ENCODE measurements at regions not wholly inside any gene's neighbourhood (a gene's known extent, or its start where the extent isn't known, plus 50 kb on each side); places are given as distances from the start of the nearest gene placed in this dataset.

DNA sequence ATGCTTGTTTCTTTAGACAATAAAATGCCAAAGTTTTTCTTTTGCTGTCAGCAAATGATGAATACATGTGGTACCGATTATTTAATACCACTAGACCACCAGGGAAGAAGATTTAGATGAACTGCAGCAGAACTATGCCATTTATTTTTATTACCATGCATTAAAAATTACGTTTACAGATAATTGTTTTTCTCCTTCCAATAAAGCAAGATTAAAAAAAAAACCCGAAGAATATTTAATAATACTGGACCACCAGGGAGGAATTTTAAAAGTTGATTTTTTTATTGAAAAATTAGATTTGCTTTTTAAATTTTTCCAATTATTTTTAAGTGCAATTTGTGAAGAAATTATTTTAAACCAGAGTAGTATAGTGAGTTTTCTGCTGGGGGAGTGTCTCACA is 170.3 kb upstream of the HNRNPA3 start:
- Histone ChIP-seq H3K9ac (no peak overlapping the region), H3K4me1 (no peaks in the 10 kb centered on the region), H3K9me3 (replicated peaks in 1 of 11) (peaks cover 0 to 4% (median 0%) of the 10 kb centered on the region in 11 experiments; a peak in 2 of 22 replicates), H3K36me3 (no peaks in the 10 kb centered on the region), H4K20me1 (no peaks in the 10 kb centered on the region), H3K27ac (no peak overlapping the region), H3K27me3 (no peaks in the 10 kb centered on the region), H3K4me3 (no peak overlapping the region), H3K4me2 (no peak overlapping the region)
- no peak for TF ChIP-seq Cebpa-rat (IDR thresholded peaks at IDR 0.05)

- Histone ChIP-seq H3K4me1 (no peaks in the 10 kb centered on the region), H3K27me3 (no peaks in the 10 kb centered on the region), H3K4me3 (no peak overlapping the region), H3K27ac (no peak overlapping the region), H3K4me2 (no peak overlapping the region), H3K36me3 (no peaks in the 10 kb centered on the region), H4K20me1 (no peaks in the 10 kb centered on the region), H3K9ac (no peak overlapping the region), H3K9me3 (replicated peaks in 1 of 11) (peaks cover 0 to 6% (median 0%) of the 10 kb centered on the region in 11 experiments; a peak in 2 of 22 replicates)
- TF ChIP-seq Cebpa-rat (IDR thresholded peaks at IDR 0.05): no peak
These were observed 167.9 kb upstream of the HNRNPA3 start for GRCh38 chr2:177044671-177045070.

DNA sequence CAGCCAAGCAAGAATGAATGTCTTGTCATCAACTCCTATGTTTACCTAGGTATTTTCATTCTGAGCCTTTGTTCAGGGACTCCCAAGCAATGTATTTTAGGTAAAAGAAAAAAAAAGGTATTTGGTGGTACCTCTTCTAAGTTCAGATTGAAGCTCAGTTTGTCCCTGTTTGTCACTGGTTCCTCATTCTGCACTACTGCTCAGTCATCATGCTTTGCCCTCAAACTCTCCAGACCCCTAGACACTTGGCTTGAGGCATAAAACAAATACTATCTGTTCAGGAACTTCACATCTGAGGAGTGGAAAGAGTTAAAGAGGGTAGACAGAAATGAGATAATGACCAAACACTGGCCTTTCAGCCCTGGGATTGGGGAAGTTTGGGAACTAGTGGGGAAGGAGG is 163.6 kb upstream of the HNRNPA3 start:
- Histone ChIP-seq H3K27ac (no peak overlapping the region), H3K4me1 (no peaks in the 10 kb centered on the region), H3K4me2 (no peak overlapping the region), H4K20me1 (no peaks in the 10 kb centered on the region), H3K27me3 (no peaks in the 10 kb centered on the region), H3K36me3 (no peaks in the 10 kb centered on the region), H3K9ac (no peak overlapping the region), H3K9me3 (replicated peaks in 1 of 11) (peaks cover 0 to 6% (median 0%) of the 10 kb centered on the region in 11 experiments; a peak in 2 of 22 replicates), H3K4me3 (no peak overlapping the region)
- no peak for TF ChIP-seq Cebpa-rat (IDR thresholded peaks at IDR 0.05)

DNA sequence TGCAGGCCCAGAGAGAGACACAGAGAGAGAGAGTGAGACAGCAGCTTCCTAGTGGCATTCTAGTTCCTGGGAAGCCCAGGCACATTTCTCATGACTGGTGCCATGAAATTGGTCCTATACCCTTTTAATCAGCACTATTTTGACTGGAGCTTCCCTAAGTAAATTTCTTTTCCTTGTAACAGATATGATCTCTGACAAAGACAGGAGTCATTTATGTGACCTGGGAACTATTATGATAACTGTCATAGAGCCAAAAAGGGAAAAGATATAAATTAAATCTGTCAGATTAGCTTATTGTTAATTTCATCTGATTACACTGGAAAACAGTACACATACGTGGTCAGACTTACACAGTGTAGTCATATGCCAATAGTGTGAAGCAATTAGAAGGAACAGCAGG is 161.3 kb upstream of the HNRNPA3 start:
- no peak overlapping the region for H3K27ac ChIP-seq
- H3K9ac ChIP-seq: no peak overlapping the region
- no peak overlapping the region for H3K4me2 ChIP-seq
- no peaks in the 10 kb centered on the region for H3K27me3 ChIP-seq
- H3K4me1 ChIP-seq: no peaks in the 10 kb centered on the region
- no peak overlapping the region for H3K4me3 ChIP-seq
- no peaks in the 10 kb centered on the region for H3K36me3 ChIP-seq
- H4K20me1 ChIP-seq: no peaks in the 10 kb centered on the region
- TF ChIP-seq Cebpa-rat (IDR thresholded peaks at IDR 0.05): no peak
- peaks cover 0 to 6% (median 0%) of the 10 kb centered on the region in 11 experiments; a peak in 2 of 22 replicates for H3K9me3 ChIP-seq (replicated peaks in 1 of 11)

GRCh38 chr2:177052471-177052870 is 160.1 kb upstream of the HNRNPA3 start:
- H3K36me3 ChIP-seq: no peaks in the 10 kb centered on the region
- no peak overlapping the region for H3K27ac ChIP-seq
- TF ChIP-seq Cebpa-rat (IDR thresholded peaks at IDR 0.05): no peak
- H3K9ac ChIP-seq: no peak overlapping the region
- no peak overlapping the region for H3K4me2 ChIP-seq
- H3K4me3 ChIP-seq: no peak overlapping the region
- no peaks in the 10 kb centered on the region for H3K4me1 ChIP-seq
- H4K20me1 ChIP-seq: no peaks in the 10 kb centered on the region
- H3K27me3 ChIP-seq: no peaks in the 10 kb centered on the region
- H3K9me3 ChIP-seq (replicated peaks in 1 of 11): 0 out of 22 replicates have a peak, but pooled peaks cover 0 to 5% (median 0%) of the 10 kb centered on the region in 11 experiments

GRCh38 chr2:177053038-177053437 is 159.6 kb upstream of the HNRNPA3 start:
- H3K9me3 ChIP-seq (replicated peaks in 1 of 11): 0 out of 22 replicates have a peak, but pooled peaks cover 0 to 2% (median 0%) of the 10 kb centered on the region in 11 experiments
- H3K4me3 ChIP-seq: no peak overlapping the region
- TF ChIP-seq Cebpa-rat (IDR thresholded peaks at IDR 0.05): no peak
- H3K4me1 ChIP-seq: no peaks in the 10 kb centered on the region
- no peaks in the 10 kb centered on the region for H3K27me3 ChIP-seq
- H3K36me3 ChIP-seq: no peaks in the 10 kb centered on the region
- H4K20me1 ChIP-seq: no peaks in the 10 kb centered on the region
- no peak overlapping the region for H3K4me2 ChIP-seq
- no peak overlapping the region for H3K9ac ChIP-seq
- no peak overlapping the region for H3K27ac ChIP-seq

GRCh38 chr2:177053716-177054115 is 158.9 kb upstream of the HNRNPA3 start:
- Histone ChIP-seq H4K20me1 (no peaks in the 10 kb centered on the region), H3K4me2 (no peak overlapping the region)

DNA sequence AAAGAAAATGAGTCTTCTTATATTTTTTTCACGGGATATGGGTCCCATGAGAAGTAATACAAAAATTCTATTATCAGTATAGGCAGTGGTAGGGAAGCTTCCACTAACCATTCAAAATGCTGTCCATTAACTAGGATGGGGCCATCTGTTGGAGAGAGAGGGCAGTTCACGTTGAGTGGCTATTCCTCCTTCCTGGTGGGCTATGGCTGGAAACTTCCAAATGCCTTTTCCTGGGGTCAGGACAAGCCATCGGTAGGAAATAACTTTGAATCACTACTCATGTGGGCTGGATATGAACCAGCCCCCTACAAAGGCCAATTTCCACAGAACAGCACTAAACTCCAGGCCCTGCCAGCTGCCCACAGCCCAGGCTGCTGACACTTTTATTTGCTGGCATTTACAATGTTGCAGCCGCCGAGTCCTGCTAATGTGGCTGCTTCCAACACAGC is 156.1 kb upstream of the HNRNPA3 start:
- TF ChIP-seq Cebpa-rat (IDR thresholded peaks at IDR 0.05): no peak
- H3K4me3 ChIP-seq: no peak overlapping the region
- no peak overlapping the region for H3K27ac ChIP-seq
- H3K9ac ChIP-seq: no peak overlapping the region
- H3K4me1 ChIP-seq: no peaks in the 10 kb centered on the region
- H4K20me1 ChIP-seq: no peaks in the 10 kb centered on the region
- H3K27me3 ChIP-seq: no peaks in the 10 kb centered on the region
- no peaks in the 10 kb centered on the region for H3K36me3 ChIP-seq
- no peak overlapping the region for H3K4me2 ChIP-seq
- H3K9me3 ChIP-seq (replicated peaks in 1 of 11): no peaks in the 10 kb centered on the region

More at GRCh38 chr2:177053716-177054115, 158.9 kb upstream of the HNRNPA3 start:
- no peak for TF ChIP-seq Cebpa-rat (IDR thresholded peaks at IDR 0.05)
- no peak overlapping the region for H3K27ac ChIP-seq
- H3K9ac ChIP-seq: no peak overlapping the region
- H3K4me1 ChIP-seq: no peaks in the 10 kb centered on the region
- H3K9me3 ChIP-seq (replicated peaks in 1 of 11): no peaks in the 10 kb centered on the region
- no peaks in the 10 kb centered on the region for H3K36me3 ChIP-seq
- H3K4me3 ChIP-seq: no peak overlapping the region
- H3K27me3 ChIP-seq: no peaks in the 10 kb centered on the region

- no peak for TF ChIP-seq Cebpa-rat (IDR thresholded peaks at IDR 0.05)
- H3K36me3 ChIP-seq: no peaks in the 10 kb centered on the region
- H3K4me1 ChIP-seq: no peaks in the 10 kb centered on the region
- no peak overlapping the region for H3K9ac ChIP-seq
- no peaks in the 10 kb centered on the region for H4K20me1 ChIP-seq
- H3K4me2 ChIP-seq: no peak overlapping the region
- no peaks in the 10 kb centered on the region for H3K27me3 ChIP-seq
- H3K27ac ChIP-seq: no peak overlapping the region
- no peak overlapping the region for H3K4me3 ChIP-seq
- H3K9me3 ChIP-seq (replicated peaks in 1 of 11): no peaks in the 10 kb centered on the region
These were observed 153.8 kb upstream of the HNRNPA3 start for GRCh38 chr2:177058747-177059146.

DNA sequence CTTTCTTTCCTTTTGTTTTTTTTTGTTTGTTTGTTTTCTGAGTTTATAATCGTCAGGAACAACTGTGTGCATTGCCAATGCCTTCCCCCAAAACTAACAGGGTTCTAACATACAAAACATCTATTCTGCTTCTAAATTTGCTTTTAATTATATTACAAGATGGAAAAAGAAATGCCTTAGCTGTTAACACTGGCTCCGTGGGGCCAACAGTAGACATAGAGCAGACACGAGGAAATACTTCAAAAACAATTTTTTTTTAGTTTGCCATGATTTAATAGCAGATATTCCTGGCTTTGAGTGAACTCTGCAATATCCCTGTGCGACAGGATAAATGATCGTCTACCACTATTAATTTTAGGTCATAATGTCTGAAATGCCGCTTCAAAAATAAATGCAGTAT is 153.3 kb upstream of the HNRNPA3 start:
- no peak overlapping the region for H3K4me2 ChIP-seq
- TF ChIP-seq Cebpa-rat (IDR thresholded peaks at IDR 0.05): no peak

More for the DNA sequence above, 153.3 kb upstream of the HNRNPA3 start:
- no peak overlapping the region for H3K9ac ChIP-seq
- H3K4me1 ChIP-seq: no peaks in the 10 kb centered on the region
- no peak overlapping the region for H3K4me3 ChIP-seq
- H3K27ac ChIP-seq: no peak overlapping the region
- H4K20me1 ChIP-seq: no peaks in the 10 kb centered on the region
- no peaks in the 10 kb centered on the region for H3K27me3 ChIP-seq
- no peaks in the 10 kb centered on the region for H3K9me3 ChIP-seq (replicated peaks in 1 of 11)
- H3K36me3 ChIP-seq: no peaks in the 10 kb centered on the region
